NCI-H345 treated with DMSO at 0.1 percent for 48 hours (cell line): ENCODE measurements at regions not wholly inside any gene's neighbourhood (a gene's known extent, or its start where the extent isn't known, plus 50 kb on each side); places are given as distances from the start of the nearest gene placed in this dataset.

Source experiments
- DNase-seq: peaks from one replicate; lab custom pipeline; 2025; ENCODE audit not compliant: unreplicated experiment; lab: John Stamatoyannopoulos, UW

- no peak for DNase-seq
Observed at GRCh38 chr9:23636199-23636598, 189.8 kb downstream of the ELAVL2 start.

GRCh38 chr9:23638011-23638410 is 188.0 kb downstream of the ELAVL2 start:
- DNase-seq, result no peak

GRCh38 chr9:23638837-23639426 is 187.1 kb downstream of the ELAVL2 start:
- no peak for DNase-seq
